HepG2 (cell line): ENCODE measurements at regions not wholly inside any gene's neighbourhood (a gene's known extent, or its start where the extent isn't known, plus 50 kb on each side); places are given as distances from the start of the nearest gene placed in this dataset.

Experiments
- ARHGAP35 ChIP-seq: sonication (generic); formaldehyde crosslinking; IDR thresholded peaks from 2 replicates; pipeline ENCODE4 v1.9.0; 2022; ENCODE audit warnings: mild to moderate bottlenecking, inconsistent platforms, moderate library complexity, missing genetic modification reagents, borderline replicate concordance
- BCL6 ChIP-seq: IDR thresholded peaks from 2 replicates; pipeline ENCODE4 v1.6.1; 2016; ENCODE audit warnings: missing genetic modification reagents, missing compliant biosample characterization
- FOXA3 ChIP-seq: IDR thresholded peaks from 2 replicates; pipeline ENCODE4 v1.6.1; 2016; ENCODE audit warnings: missing genetic modification reagents, missing compliant biosample characterization
- FOXP1 ChIP-seq, 2 experiments: fragments of 450-650 bp in 1 of 2; IDR thresholded peaks; 2 replicates each; pipeline ENCODE4 v1.6.1; 2017 to 2018; ENCODE audit warnings: antibody characterized with exemption in 1 of 2
- GABPB1 ChIP-seq: IDR thresholded peaks from 2 replicates; pipeline ENCODE4 v1.6.1; 2016; ENCODE audit warnings: mild to moderate bottlenecking, missing genetic modification reagents, moderate library complexity, missing compliant biosample characterization
- MIXL1 ChIP-seq: IDR thresholded peaks from 2 replicates; pipeline ENCODE4 v1.6.1; 2016
- NCOR1 ChIP-seq: fragments of 200-600 bp; sonication (generic); IDR thresholded peaks from 2 replicates; pipeline ENCODE4 v1.7.0; 2017; ENCODE audit warnings: antibody characterized with exemption, low read length, borderline replicate concordance
- NR2F6 ChIP-seq, 2 experiments: IDR thresholded peaks; 2 replicates each; pipeline ENCODE4 v1.6.1; 2016; ENCODE audit warnings: antibody characterized with exemption in 1 of 2, mild to moderate bottlenecking in 1 of 2
- RARA ChIP-seq: IDR thresholded peaks from 2 replicates; pipeline ENCODE4 v1.6.1; 2016; ENCODE audit warnings: missing genetic modification reagents, missing compliant biosample characterization
- SP140L ChIP-seq: sonication (generic); formaldehyde crosslinking; IDR thresholded peaks from 2 replicates; pipeline ENCODE4 v1.4.0; 2020; ENCODE audit warnings: missing genetic modification reagents, borderline replicate concordance
- TCF7L2 ChIP-seq: IDR thresholded peaks from 2 replicates; pipeline ENCODE4 v1.6.1; 2011; ENCODE audit warnings: mild to moderate bottlenecking, low read depth, low read length, moderate library complexity
- ZNF205 ChIP-seq: IDR thresholded peaks from 2 replicates; pipeline ENCODE4 v1.6.1; 2018; ENCODE audit warnings: missing biosample characterization, missing genetic modification reagents
- ZNF251 ChIP-seq: sonication (generic); formaldehyde crosslinking; IDR thresholded peaks from 2 replicates; pipeline ENCODE4 v1.9.0; 2021; ENCODE audit warnings: mild to moderate bottlenecking, missing genetic modification reagents
- ZNF33B ChIP-seq: sonication (generic); formaldehyde crosslinking; IDR thresholded peaks from 2 replicates; pipeline ENCODE4 v1.5.1; 2020; ENCODE audit warnings: mild to moderate bottlenecking, missing genetic modification reagents
- TF ChIP-seq, protein P1 (sequence below): sonication (generic); formaldehyde crosslinking; conservative IDR thresholded peaks from 2 replicates; pipeline ENCODE4 v1.4.0; 2020; ENCODE audit warnings: missing genetic modification reagents
- TF ChIP-seq, protein P2 (sequence below): IDR thresholded peaks from 2 replicates; pipeline ENCODE4 v1.4.0; 2020; ENCODE audit warnings: mild to moderate bottlenecking, missing genetic modification reagents
- TF ChIP-seq, protein P3 (sequence below): sonication (generic); formaldehyde crosslinking; IDR thresholded peaks from 2 replicates; pipeline ENCODE4 v1.4.0; 2020; ENCODE audit warnings: missing genetic modification reagents
- TF ChIP-seq, protein P4 (sequence below), 2 experiments: IDR thresholded peaks; 2 replicates each; pipeline ENCODE4 v1.6.1; 2011 to 2012; ENCODE audit warnings: low read length in 2 of 2, borderline replicate concordance in 1 of 2, low read depth in 1 of 2, mild to moderate bottlenecking in 1 of 2, moderate library complexity in 1 of 2
- TF ChIP-seq, protein P5 (sequence below): sonication (generic); formaldehyde crosslinking; IDR thresholded peaks from 2 replicates; pipeline ENCODE4 v1.8.1; 2023; ENCODE audit warnings: missing genetic modification reagents, inconsistent platforms, borderline replicate concordance

DNA sequence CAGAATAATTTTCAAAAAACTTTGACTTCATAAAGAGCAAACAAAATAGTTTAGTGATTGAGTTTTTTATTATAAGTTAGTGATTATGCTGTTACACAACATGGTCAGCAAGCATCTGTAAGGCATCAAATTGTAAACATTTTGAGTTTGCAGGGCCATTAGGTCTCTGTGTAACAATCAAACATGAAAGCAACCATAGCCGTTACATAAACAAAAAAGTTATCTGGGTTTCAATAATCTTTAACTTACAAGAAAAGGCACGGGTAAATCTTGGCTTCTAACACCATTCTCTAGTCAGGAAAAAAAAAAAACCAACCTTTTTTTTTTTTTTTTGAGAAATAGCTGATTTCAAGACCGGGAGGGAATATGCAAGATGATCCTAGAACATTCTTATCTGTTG is 1941.1 kb downstream of the PCDH7 start (continued):
- TF ChIP-seq, protein P1, sequence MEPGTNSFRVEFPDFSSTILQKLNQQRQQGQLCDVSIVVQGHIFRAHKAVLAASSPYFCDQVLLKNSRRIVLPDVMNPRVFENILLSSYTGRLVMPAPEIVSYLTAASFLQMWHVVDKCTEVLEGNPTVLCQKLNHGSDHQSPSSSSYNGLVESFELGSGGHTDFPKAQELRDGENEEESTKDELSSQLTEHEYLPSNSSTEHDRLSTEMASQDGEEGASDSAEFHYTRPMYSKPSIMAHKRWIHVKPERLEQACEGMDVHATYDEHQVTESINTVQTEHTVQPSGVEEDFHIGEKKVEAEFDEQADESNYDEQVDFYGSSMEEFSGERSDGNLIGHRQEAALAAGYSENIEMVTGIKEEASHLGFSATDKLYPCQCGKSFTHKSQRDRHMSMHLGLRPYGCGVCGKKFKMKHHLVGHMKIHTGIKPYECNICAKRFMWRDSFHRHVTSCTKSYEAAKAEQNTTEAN (CRISPR knock-in tag): no peak
- peak; percentile 65; the same call in 1 of the 2 replicates for TF ChIP-seq FOXA3 (CRISPR knock-in tag)
- TF ChIP-seq, protein P2, sequence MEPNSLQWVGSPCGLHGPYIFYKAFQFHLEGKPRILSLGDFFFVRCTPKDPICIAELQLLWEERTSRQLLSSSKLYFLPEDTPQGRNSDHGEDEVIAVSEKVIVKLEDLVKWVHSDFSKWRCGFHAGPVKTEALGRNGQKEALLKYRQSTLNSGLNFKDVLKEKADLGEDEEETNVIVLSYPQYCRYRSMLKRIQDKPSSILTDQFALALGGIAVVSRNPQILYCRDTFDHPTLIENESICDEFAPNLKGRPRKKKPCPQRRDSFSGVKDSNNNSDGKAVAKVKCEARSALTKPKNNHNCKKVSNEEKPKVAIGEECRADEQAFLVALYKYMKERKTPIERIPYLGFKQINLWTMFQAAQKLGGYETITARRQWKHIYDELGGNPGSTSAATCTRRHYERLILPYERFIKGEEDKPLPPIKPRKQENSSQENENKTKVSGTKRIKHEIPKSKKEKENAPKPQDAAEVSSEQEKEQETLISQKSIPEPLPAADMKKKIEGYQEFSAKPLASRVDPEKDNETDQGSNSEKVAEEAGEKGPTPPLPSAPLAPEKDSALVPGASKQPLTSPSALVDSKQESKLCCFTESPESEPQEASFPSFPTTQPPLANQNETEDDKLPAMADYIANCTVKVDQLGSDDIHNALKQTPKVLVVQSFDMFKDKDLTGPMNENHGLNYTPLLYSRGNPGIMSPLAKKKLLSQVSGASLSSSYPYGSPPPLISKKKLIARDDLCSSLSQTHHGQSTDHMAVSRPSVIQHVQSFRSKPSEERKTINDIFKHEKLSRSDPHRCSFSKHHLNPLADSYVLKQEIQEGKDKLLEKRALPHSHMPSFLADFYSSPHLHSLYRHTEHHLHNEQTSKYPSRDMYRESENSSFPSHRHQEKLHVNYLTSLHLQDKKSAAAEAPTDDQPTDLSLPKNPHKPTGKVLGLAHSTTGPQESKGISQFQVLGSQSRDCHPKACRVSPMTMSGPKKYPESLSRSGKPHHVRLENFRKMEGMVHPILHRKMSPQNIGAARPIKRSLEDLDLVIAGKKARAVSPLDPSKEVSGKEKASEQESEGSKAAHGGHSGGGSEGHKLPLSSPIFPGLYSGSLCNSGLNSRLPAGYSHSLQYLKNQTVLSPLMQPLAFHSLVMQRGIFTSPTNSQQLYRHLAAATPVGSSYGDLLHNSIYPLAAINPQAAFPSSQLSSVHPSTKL (CRISPR knock-in tag): peak; percentile 77
- TF ChIP-seq NR2F6 (IDR thresholded peaks at IDR 0.05): peak; percentile 88
- TF ChIP-seq NR2F6 (CRISPR knock-in tag; IDR thresholded peaks at IDR 0.05): peak; percentile 72
- TF ChIP-seq, protein P3, sequence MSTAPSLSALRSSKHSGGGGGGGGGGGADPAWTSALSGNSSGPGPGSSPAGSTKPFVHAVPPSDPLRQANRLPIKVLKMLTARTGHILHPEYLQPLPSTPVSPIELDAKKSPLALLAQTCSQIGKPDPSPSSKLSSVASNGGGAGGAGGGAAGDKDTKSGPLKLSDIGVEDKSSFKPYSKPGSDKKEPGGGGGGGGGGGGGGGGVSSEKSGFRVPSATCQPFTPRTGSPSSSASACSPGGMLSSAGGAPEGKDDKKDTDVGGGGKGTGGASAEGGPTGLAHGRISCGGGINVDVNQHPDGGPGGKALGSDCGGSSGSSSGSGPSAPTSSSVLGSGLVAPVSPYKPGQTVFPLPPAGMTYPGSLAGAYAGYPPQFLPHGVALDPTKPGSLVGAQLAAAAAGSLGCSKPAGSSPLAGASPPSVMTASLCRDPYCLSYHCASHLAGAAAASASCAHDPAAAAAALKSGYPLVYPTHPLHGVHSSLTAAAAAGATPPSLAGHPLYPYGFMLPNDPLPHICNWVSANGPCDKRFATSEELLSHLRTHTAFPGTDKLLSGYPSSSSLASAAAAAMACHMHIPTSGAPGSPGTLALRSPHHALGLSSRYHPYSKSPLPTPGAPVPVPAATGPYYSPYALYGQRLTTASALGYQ (CRISPR knock-in tag): peak; percentile 61
- no peak for TF ChIP-seq ARHGAP35
- TF ChIP-seq ZNF251 (CRISPR knock-in tag): no peak
- TF ChIP-seq MIXL1 (CRISPR knock-in tag): peak; percentile 80
- TF ChIP-seq ZNF33B (CRISPR knock-in tag): no peak
- peak; percentile 28; the same call in 1 of the 2 replicates for TF ChIP-seq RARA (CRISPR knock-in tag)
- TF ChIP-seq GABPB1 (CRISPR knock-in tag): no peak
- peak; percentile 85 for TF ChIP-seq TCF7L2
- TF ChIP-seq FOXP1 (IDR thresholded peaks at IDR 0.05): no peak
- TF ChIP-seq FOXP1 (CRISPR knock-in tag; IDR thresholded peaks at IDR 0.05): peak; percentile 52; the same call in 1 of the 2 replicates
- 0 out of 2 replicates have a peak, but pooled peaks have one; percentile 50 for TF ChIP-seq BCL6 (CRISPR knock-in tag)
- TF ChIP-seq, protein P4, sequence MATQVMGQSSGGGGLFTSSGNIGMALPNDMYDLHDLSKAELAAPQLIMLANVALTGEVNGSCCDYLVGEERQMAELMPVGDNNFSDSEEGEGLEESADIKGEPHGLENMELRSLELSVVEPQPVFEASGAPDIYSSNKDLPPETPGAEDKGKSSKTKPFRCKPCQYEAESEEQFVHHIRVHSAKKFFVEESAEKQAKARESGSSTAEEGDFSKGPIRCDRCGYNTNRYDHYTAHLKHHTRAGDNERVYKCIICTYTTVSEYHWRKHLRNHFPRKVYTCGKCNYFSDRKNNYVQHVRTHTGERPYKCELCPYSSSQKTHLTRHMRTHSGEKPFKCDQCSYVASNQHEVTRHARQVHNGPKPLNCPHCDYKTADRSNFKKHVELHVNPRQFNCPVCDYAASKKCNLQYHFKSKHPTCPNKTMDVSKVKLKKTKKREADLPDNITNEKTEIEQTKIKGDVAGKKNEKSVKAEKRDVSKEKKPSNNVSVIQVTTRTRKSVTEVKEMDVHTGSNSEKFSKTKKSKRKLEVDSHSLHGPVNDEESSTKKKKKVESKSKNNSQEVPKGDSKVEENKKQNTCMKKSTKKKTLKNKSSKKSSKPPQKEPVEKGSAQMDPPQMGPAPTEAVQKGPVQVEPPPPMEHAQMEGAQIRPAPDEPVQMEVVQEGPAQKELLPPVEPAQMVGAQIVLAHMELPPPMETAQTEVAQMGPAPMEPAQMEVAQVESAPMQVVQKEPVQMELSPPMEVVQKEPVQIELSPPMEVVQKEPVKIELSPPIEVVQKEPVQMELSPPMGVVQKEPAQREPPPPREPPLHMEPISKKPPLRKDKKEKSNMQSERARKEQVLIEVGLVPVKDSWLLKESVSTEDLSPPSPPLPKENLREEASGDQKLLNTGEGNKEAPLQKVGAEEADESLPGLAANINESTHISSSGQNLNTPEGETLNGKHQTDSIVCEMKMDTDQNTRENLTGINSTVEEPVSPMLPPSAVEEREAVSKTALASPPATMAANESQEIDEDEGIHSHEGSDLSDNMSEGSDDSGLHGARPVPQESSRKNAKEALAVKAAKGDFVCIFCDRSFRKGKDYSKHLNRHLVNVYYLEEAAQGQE (IDR thresholded peaks at IDR 0.05; ENCODE audit: borderline replicate concordance in 1 of 2, low read depth in 1 of 2, low read length in 2 of 2): no peak
- peak; percentile 90 for TF ChIP-seq ZNF205 (CRISPR knock-in tag)
- no peak for TF ChIP-seq SP140L (CRISPR knock-in tag)
- TF ChIP-seq, protein P5, sequence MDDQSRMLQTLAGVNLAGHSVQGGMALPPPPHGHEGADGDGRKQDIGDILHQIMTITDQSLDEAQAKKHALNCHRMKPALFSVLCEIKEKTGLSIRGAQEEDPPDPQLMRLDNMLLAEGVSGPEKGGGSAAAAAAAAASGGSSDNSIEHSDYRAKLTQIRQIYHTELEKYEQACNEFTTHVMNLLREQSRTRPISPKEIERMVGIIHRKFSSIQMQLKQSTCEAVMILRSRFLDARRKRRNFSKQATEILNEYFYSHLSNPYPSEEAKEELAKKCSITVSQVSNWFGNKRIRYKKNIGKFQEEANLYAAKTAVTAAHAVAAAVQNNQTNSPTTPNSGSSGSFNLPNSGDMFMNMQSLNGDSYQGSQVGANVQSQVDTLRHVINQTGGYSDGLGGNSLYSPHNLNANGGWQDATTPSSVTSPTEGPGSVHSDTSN: no peak
- no peak; the same call in 1 of the 2 replicates for TF ChIP-seq NCOR1
